Dermis microvascular lymphatic vessel endothelial cell (primary cell): ENCODE measurements at regions not wholly inside any gene's neighbourhood (a gene's known extent, or its start where the extent isn't known, plus 50 kb on each side); places are given as distances from the start of the nearest gene placed in this dataset.
"Not testable (repeated sequence)": the region's sequence is repeated elsewhere in the genome, so short reads cannot be mapped to it uniquely, and the experiment has no call there.

ENCODE experiments used
- DNase-seq, 2 donors: peaks; one replicate each; pipeline versions ENCODE4 v3.0.0 to v3.0.0-alpha.2; 2010; ENCODE audit warnings: low read depth in 2 of 2

DNA sequence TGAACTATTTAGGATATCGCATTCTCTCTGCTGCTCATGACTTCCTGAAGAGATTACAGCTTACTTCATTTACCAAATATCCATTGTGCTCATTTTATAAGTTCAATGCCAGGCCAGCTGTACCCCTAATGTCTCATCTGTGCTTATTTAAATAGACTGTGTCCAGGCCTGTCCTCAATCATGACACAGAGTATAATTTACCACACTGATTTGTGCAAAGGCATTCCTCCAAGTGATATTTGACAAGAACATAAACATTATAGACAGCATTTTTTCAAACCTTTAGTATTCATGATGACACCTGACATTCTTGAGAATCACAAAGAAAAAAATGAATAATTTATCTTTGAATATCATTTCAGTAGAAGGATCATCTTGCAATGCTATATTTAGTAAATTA is 260.1 kb upstream of the SEMA3D start:
- DNase-seq = no peak

DNA sequence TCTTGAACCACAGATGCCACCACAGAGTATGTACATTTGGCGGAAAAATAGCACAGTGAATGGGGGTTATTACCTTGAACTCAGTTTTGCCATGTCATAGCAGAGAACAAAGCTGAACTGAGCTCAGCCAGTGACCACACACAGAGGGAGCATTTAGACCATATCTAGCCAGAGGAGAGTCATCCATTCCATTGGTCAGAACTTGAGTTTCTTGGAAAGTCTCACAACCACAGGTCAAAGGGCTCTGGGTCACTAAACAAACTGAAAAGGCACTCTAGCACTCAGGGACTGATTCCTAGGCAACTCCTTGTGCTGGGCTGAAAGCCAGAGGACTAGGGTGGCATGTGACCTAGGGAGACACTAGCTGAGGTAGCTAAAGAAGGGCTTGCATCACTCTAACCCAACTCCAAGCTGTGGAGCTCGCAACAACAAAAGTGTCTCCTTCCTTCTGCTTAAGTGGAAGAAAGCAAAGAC is 239.7 kb upstream of the SEMA3D start:
- no peak for DNase-seq

DNA sequence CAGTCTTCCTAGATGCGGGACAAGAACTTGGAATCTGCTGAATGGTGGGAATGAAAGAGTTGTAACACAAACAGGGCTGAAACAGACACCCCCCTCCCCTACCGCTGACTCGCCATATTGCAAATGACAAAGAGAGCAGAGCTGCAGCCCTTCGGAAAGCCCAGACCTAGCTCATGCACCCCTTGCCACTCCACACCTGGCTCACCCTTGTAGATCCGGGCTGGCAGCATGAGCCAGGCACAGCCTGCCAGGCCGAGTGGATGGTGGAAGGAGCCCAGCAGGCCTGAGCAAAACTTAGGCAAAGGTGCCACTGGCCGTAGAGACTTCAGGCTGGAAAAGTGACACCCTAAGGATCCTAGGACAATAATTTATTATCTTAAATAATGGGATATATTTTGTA is 237.4 kb upstream of the SEMA3D start:
- no peak for DNase-seq

DNA sequence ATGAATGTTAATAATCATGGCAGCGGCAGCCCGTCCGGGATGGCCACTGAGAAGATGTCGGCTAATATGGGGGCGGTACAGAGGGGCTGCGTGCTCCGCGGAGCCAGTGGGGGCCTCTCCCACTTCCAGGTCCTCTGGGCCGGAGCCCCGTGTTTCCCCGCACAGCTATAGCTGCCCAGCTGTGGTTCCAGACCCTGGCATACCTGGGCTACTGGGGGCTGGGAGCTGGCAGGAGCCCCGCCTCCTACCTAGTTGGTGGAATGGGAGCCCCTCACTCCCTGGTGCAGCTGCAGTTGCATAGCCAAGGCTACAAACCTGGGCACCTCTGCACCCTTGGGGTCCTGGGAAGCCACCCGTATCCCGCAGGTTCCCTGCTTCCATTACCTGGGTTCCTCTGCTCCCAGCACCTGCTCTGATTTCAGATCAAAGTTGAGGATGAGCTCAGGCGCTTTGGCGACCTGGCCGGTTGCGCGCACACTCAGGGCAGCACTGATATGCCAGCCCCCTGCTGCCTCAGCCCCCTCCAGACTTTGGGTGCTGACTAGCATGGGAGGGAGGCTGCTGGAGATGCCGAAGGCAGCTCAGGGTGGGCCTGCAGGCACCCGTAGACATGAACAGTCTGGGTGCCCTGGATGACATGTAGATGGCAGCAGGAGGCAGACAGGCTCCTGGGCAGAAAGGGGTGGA is 236.5 kb upstream of the SEMA3D start:
- no peak for DNase-seq

DNA sequence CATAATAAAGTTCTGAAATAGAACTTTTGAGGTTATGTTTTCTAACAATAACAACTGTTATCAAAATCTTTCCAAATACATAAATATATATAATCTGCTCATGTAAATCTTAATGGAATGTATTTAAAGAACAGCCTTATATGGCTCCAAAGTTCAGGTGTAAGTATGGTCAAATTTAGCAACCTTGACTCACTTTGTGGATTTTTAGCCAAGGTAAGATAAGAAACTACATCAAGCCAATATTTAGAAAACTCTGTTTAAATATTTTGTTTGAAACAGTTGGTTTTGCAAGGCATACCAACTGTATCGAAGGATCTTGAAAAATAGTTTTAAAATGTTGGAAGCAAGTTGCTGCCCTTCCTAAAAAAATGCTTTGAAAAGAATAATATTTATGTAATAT is 228.9 kb upstream of the SEMA3D start:
- no peak for DNase-seq

DNA sequence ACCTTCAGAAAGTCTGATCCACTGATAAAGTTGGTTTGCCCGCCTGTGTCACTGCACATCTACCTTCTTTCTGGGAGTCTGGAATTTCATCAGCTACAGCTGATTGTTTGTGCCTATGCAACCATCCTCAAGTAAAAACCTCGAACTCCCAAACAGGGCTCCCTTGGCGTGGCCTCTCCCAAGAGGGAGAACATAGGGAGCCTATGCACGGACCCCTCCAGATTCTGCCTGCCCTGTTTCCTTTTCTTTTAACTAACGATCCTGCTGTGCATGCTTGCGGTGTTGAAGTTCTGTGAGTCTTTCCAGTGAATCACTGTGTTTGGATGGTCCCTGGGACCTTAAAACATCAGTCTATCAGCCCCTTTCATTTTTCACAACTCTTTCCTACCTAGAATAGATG is 226.9 kb upstream of the SEMA3D start:
- no peak for DNase-seq

DNA sequence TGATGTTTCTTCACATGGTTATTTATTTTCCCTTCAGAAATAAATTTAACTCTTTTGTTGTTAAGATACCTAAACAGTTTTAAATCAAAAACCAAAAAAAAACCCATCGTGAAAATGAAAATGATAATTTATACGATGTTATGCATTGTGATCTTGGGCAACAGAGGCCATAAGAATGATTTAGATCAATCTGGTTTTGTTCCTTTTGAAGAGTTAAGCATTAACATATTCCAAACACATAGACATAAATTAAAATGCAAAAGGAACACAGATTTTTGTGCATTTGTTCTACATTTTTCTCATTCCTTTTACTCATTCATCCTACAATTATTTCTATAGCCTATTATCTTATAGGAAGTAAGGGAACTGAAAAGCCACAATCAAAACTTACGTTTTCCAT is 226.1 kb upstream of the SEMA3D start:
- no peak for DNase-seq

DNA sequence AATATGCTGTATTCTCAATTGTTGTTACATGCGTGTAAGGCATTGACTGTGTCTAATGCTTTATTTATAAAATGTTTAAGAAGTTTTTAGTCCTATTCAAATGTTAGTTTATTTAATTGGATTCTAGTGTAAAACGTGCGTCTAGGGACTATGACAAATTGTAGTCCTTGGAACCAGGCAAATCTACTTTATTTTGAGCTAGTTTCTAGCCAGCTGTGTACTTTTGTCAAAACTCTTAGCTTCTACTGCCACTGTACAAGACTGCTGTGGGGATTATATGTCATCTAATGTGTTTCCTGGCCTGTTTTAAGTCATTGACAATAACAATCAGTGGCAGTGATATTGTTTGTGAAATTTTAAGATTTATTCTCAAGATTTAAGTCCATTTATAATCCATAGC is 220.5 kb upstream of the SEMA3D start:
- DNase-seq = no peak

DNA sequence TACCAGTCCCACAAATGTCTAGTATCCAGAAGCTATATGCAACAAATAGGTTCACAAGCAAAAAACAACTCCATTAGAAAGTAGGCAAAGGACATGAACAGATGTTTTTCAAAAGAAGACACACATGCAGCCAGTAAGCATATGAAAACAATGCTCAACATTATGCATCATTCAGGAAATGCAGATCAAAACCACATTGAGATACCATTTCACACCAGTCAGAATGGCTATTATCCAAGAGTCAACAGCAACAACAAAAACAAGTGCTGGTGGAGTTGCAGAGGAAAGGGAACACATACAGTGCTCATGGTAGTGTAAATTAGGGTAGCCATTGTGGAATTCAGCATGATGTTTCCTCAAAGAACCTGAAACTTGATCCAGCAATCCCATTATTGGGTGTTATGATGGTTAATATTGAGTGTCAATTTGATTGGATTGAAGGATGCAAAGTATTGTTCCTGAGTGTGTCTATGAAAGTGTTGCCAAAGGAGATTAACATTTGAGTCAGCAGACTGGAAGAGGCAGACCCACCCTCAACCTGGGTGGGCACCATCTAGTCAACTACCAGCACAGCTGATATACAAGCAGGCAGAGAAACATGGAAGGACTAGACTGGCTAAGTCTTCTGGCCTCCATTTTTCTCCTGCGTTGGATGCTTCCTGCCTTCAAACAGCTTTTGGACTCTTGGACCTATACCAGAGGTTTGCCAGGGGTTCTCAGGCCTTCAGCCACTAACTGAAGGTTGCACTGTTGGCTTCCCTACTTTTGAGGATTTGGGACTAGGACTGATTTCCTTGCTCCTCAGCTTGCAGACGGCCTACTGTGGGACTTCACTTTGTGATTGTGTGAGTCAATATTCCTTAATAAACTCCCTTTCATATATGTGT is 218.4 kb upstream of the SEMA3D start:
- DNase-seq = no peak

DNA sequence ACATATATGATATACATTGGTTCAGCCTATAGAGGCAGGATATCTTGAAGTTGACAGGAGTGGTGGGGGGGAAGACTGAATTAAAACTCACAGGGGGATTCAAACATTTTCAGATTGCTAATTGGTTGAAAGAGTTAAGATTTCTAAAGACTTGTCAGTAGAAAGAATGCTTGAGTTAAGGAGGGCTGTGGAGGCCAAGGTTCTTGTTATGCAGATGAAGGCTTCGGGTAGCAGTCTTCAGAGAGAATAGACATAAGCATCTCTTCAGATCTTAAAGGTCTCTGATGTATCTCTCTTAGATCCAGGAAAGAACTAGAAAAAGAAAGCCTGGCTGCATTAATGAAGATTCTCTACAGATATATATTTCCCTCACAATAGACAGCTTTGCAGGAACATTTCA is 209.8 kb upstream of the SEMA3D start:
- no peak for DNase-seq

DNA sequence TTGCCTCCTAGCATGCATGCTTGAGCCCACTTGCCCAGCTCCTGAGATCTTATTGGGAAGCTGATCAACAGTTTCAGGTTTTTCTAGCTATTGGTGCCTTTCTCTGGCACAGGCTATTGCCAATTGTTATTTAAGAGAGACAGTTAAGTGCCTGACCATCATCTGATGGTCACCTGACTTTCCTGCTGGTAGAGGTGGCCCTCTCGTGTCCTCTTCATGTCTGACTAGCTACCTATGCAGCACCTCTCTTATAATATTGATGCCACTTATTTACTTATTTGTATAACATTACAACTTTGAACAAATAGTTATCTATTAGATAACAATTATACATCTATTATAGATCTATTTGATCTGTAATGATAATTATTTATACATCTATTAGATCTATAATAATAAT is 205.9 kb upstream of the SEMA3D start:
- DNase-seq = no peak

DNA sequence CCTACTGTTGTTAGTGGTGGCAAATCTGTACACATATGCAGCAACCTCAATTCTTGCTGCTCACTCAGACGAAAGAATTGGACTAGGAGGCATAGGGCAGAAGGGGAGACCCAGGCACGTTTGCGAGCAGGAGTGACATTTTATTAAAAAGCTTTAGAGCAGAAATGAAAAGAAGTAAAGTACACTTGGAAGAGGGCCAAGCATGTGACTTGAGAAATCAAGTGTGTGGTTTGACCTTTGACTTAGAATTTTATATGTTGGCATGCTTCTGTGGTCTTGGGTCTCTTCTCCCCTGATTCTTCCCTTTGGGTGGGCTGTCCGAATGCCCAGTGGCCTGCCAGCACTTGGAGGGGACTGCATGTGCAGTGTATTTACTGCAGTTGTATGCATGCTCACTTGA is 205.5 kb upstream of the SEMA3D start:
- no peak for DNase-seq

DNA sequence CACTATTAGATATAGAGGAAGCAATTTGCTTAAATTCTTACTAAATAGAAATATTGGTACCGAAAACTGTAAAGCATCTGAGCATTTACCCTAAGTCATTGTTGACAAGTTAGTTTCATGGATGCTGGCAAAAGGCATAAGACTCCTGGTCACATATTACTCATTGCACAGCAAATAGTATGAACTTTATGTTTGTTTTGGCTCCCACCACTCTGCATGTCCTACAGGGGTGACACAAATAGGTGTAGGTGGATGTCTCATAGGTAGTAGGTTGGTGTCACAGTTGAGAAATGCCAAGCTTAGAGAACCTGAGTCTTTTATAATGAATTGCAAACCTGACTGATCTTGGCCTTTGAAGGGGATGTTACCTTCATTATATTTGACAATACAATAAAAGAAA is 199.6 kb upstream of the SEMA3D start:
- no peak for DNase-seq

DNA sequence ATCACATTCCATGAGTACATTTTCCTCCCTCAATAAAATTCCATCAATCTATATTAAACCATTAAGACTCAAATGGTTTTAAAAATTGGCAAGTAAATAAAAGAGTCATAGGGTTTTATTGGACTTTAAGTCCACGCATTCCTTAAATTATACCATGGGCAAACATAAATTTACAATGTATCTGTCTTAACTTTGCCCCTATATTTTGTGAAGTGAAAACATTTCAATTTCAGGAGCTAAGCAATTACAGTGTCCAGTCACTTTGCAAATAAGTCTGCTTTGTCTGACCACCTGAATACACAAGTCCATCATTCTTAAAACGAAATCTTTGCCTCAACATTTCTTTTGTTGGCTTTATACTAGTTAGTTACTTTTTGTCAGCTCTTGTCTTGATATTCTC is 197.5 kb upstream of the SEMA3D start:
- DNase-seq = no peak

DNA sequence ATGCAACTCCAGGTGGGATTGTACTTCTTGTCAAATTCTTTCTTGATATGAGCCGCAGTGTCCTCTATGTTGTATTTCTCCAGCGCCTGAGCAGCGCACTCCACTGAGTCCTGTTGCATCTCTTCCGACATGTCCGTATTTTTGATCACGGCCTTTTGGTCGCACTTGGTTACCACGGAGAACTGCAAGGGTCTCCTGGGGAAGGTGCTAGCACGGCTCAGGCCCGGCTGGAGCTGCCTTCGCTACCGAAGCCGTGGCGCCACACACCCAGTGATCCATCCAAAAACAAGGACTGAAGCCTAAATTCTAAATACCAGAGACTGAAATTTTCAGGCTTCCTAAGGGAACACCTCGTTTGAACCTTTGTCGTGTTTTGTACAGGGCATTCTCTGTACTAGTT is 194.4 kb upstream of the SEMA3D start:
- no peak for DNase-seq

DNA sequence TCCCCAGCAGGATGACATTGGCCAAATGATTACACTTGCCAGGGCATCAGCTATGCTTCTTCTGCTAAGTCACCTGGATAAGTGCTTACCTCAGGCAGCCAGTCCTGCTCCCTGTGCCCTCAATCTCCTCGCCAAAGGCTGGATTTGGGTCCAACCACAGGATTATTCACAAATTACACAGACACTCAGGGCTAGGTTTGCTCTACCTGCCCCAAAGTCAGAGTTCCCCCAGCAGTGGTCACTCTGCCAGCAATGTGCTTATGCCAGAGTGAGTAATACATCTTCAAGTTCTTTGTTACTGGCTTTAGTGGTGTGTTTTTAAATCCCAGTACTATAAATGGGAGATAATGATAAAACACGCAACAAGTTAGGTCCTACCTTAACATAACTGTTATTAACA is 189.7 kb upstream of the SEMA3D start:
- DNase-seq = no peak

DNA sequence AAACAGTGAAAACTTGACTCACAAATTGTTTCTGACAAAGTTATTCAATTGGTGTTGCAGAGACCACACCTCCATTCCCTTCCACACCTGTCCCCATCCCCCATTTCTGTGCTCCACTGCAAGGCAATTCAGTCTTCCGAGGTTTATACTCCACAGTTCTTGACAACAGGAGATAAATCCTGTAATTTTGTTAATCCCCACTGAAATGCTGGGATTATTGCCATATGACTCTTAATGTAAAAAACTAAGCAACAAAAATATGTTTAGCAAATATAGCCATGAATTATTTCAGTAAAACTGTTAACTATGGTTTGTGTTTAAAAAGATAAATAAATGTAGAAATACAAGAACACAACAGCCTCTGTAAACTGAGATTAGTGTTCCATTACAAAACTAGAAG is 170.1 kb upstream of the SEMA3D start:
- DNase-seq = no peak

DNA sequence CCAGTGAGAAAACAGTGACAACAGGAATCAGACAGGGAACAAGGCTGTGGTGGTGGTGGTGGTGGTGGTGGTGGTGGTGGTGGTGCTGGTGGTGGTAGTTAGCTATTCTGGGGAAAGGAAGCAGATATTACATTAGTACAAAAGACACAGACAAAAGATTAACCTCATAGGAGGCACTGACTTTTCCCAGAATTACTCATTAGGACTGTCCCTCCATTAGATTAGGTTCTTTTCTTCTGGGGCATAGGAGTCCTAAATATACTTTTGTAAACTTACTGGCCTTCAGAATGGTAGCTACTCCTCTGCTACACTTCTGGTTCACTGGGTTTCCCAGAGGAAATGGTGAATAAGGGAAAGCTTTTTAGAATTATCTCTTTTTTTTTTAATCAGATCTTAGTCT is 156.6 kb upstream of the SEMA3D start:
- DNase-seq = no peak

DNA sequence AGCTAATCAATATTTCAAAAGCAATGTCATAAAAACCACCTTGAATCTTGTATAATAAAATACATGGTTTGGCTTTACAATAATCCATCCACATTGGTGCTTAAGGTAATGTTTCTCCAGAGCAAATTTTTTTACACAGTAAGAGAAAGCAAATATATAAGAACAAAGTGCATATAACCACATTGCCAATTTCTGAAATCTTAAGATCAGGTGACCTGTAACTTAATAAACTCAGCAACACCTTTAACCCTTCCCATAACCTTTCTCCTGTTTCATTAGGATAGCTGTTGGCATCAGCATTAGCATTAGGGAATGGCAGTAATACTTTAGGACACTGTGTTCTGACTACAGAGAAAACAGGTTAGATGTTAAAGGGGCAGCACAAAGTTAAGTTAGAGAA is 155.9 kb upstream of the SEMA3D start:
- no peak for DNase-seq

DNA sequence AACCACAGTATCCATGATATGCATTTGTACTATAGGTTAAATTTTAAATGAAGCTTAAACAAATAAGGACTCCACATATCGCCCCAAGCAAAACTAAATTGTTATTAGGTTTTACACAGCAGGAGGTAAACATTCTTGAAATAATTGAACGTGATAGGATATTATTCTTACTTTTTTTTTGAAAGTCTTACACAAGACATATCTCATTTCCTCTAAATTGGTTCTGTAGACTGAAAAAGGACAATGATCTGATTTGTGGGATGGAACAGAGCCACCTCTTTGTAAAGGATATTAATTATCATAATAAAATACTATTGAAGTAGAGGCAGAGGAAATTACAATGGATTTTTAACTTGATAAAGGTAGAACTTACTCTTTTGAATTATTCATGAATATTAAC is 155.1 kb upstream of the SEMA3D start:
- no peak for DNase-seq

DNA sequence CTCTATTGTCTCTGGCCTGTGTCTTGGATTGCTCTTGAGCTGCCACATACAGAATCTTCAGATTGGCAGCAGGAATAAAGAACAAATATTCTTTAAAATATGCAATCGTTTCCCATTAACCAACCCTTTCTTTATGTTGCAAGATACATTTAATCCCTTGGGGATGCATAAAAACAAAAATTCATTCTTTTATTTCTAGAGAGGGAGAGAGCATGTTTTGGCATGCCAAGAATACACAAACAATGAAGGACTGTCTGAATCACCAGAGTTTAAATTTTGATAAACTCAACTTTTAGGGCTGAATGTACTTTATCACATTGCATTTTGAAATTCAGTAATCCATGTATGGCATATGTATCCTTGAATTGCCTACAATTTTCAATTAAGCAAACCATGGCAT is 154.3 kb upstream of the SEMA3D start:
- no peak for DNase-seq

DNA sequence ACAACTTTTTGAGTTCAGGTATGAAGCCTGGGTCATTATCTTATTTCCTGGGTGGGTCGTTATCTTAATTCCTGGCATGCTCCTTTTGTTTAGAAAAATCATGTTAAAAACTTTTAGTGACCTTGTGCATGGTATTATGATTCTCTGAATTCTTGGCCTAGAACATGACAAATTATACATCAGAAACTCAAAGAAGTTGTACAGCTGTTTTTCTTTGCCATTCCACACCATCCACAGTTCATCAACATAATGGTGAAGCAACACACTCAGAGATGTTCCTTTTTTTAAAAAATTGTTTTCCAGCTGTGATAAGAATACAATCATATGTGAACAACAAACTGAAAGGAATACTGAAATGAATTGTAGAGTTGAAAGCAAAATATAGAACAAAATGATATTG is 149.2 kb upstream of the SEMA3D start:
- no peak for DNase-seq

DNA sequence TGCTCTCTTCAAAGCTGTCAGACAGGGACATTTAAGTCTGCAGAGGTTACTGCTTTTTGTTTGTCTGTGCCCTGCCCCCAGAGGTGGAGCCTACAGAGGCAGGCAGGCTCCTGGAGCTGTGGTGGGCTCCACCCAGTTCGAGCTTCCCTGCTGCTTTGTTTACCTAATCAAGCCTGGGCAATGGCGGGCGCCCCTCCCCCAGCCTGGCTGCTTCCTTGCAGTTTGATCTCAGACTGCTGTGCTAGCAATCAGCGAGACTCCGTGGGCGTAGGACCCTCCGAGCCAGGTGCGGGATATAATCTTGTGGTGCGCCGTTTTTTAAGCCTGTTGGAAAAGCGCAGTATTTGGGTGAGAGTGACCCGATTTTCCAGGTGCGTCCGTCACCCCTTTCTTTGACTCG is 148.3 kb upstream of the SEMA3D start:
- DNase-seq = not testable (repeated sequence)
